ENCODE measurements at regions not wholly inside any gene's neighbourhood (a gene's known extent, or its start where the extent isn't known, plus 50 kb on each side); places are given as distances from the start of the nearest gene placed in this dataset.

DNA sequence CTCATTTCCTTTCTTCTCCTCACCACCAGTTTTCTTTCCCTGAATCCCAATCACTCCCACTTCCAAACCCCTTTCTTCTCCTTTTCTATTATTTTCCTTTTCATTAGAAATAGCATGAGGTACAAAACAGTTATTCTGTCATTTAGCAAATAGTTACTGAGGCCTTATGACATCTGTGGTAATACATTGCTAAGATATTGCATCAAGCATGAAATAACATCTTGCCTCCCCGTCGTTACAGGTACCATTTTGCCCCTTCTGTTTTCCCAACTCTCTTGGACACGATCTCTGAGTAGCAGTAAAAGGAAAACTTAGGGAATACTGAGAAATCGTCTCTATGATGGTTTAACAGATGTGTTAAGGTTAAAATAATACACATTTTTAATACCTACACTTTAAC, 175.8 kb upstream of the SOX5 start:
- Histone ChIP-seq H3K27ac (no peak overlapping the region), H3K9me3 (no peaks in the 10 kb centered on the region), H3K4me1 (no peaks in the 10 kb centered on the region), H3K4me3 (no peak overlapping the region), H3K36me3 (no peaks in the 10 kb centered on the region), H3K27me3 (no peaks in the 10 kb centered on the region)
- TF ChIP-seq POLR2A (IDR thresholded peaks at IDR 0.05) = no peak
- TF ChIP-seq, protein P1, sequence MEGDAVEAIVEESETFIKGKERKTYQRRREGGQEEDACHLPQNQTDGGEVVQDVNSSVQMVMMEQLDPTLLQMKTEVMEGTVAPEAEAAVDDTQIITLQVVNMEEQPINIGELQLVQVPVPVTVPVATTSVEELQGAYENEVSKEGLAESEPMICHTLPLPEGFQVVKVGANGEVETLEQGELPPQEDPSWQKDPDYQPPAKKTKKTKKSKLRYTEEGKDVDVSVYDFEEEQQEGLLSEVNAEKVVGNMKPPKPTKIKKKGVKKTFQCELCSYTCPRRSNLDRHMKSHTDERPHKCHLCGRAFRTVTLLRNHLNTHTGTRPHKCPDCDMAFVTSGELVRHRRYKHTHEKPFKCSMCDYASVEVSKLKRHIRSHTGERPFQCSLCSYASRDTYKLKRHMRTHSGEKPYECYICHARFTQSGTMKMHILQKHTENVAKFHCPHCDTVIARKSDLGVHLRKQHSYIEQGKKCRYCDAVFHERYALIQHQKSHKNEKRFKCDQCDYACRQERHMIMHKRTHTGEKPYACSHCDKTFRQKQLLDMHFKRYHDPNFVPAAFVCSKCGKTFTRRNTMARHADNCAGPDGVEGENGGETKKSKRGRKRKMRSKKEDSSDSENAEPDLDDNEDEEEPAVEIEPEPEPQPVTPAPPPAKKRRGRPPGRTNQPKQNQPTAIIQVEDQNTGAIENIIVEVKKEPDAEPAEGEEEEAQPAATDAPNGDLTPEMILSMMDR (IDR thresholded peaks at IDR 0.05) = no peak
- intact Hi-C loops (cut with DNase I) = no loop called here
- no peak for DNase-seq
- 79 to 85% methylated on average over 4 of the region's 4 CpGs for WGBS, 2 donors

DNA sequence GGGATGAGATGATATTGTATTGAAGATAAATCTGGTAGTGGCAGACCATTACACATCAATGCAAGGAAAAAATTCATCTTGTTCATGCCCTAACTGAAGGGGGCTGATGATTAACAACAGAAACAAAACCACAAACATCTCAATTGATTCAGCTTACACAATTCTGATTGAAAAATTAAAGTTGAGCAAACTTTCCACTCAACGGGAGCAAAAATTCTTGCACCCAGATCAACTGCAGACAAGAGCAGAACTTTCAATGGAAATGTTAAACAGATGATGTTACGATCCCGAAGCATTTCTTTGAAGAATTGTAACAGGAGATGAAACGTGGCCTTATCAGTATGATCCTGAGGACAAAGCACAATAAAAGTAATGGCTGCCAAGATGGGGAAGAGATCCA, 172.4 kb upstream of the SOX5 start:
- H3K4me3 ChIP-seq = no peak overlapping the region
- H3K27me3 ChIP-seq = no peaks in the 10 kb centered on the region
- no peaks in the 10 kb centered on the region for H3K36me3 ChIP-seq
- intact Hi-C loops (cut with DNase I) = no loop called here
- peaks cover 0 to 6% (median 0%) of the 10 kb centered on the region in 3 donors for H3K4me1 ChIP-seq
- no peaks in the 10 kb centered on the region for H3K9me3 ChIP-seq
- DNase-seq = no peak
- no peak overlapping the region for H3K27ac ChIP-seq
- 62 to 75% methylated on average over 4 of the region's 4 CpGs for WGBS, 2 donors
- TF ChIP-seq, protein P1 (IDR thresholded peaks at IDR 0.05) = no peak
- TF ChIP-seq POLR2A (IDR thresholded peaks at IDR 0.05) = no peak

DNA sequence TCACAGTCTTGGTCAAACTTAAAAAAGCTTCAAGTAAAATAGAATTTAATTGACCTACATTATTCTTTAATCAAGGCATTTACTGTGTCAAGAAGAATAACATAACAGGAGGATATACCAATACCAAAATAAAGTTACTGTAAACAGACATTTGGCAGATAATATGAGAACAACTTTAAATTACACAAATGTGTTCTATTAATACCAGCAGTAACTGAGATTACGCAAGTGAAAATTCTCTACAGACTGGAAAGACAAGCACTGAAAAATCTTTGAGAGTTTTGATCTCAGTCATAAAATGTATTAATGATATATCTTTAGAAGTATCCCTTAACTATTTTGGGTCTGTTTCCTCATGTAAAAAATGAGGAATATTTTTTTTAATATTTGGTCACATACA, 169.2 kb upstream of the SOX5 start:
- intact Hi-C loops (cut with DNase I) = loop anchor here (10.0 kb wide), 1 partner anchor 476 kb away; no protein-coding TSS in a partner anchor
- 57 to 74% methylated on average over 1 of the region's 1 CpG for WGBS, 2 donors
- no peak for DNase-seq
- H3K36me3 ChIP-seq = no peaks in the 10 kb centered on the region
- no peaks in the 10 kb centered on the region for H3K27me3 ChIP-seq
- TF ChIP-seq, protein P1 (IDR thresholded peaks at IDR 0.05) = no peak
- TF ChIP-seq POLR2A (IDR thresholded peaks at IDR 0.05) = no peak
- no peaks in the 10 kb centered on the region for H3K9me3 ChIP-seq
- peaks cover 0 to 6% (median 0%) of the 10 kb centered on the region in 3 donors for H3K4me1 ChIP-seq
- no peak overlapping the region for H3K4me3 ChIP-seq
- H3K27ac ChIP-seq = no peak overlapping the region

DNA sequence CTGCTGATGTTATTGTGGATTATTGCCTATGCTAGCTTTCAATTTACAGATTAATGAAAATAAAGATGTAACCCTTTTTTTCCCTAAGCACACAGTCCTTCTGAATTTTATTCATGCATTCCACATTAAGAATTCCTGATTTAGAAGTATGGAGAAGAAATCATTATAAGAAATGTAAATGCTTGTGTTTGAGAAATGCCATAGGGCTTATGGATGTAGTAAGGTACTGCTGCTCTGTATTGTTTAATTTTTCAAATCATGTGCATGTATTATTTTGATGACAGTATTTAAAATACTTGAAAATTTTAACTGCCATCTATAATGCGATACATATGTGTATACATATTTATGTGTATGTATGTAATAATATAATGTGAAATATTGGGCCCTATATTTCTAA, 167.1 kb upstream of the SOX5 start:
- H3K36me3 ChIP-seq = no peaks in the 10 kb centered on the region
- WGBS, 2 donors = 0 to 38% methylated on average over 1 of the region's 1 CpG
- intact Hi-C loops (cut with DNase I) = loop anchor here (10.0 kb wide), 1 partner anchor 478 kb away; no protein-coding TSS in a partner anchor
- H3K27ac ChIP-seq = no peak overlapping the region
- TF ChIP-seq, protein P1 (IDR thresholded peaks at IDR 0.05) = no peak
- no peak for TF ChIP-seq POLR2A (IDR thresholded peaks at IDR 0.05)
- H3K27me3 ChIP-seq = no peaks in the 10 kb centered on the region
- no peaks in the 10 kb centered on the region for H3K9me3 ChIP-seq
- DNase-seq = no peak
- peaks cover 0 to 6% (median 0%) of the 10 kb centered on the region in 3 donors for H3K4me1 ChIP-seq
- H3K4me3 ChIP-seq = no peak overlapping the region

DNA sequence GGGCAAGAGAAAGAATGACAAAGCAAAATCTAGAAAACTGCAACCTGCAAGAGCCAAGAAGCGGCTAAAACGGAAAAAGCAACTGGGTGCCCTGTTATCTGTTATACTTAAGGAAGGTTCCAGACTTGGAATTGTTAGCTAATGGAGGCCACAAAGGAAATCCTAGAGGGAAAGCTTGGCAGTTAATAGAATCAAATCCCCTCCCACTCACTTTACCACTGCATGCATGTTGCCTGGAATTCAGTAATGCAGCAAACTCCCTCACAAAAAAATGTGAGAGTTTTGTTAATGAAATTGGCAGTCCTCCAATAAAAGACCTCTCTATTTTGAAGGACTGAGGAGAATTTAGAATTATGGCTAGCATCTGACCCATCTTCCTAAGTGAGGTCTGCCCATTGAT, 164.2 kb upstream of the SOX5 start:
- 92 to 93% methylated on average over 2 of the region's 2 CpGs for WGBS, 2 donors
- no peak overlapping the region for H3K4me3 ChIP-seq
- TF ChIP-seq POLR2A (IDR thresholded peaks at IDR 0.05) = no peak
- TF ChIP-seq, protein P1 (IDR thresholded peaks at IDR 0.05) = no peak
- no peak overlapping the region for H3K27ac ChIP-seq
- H3K9me3 ChIP-seq = no peaks in the 10 kb centered on the region
- H3K36me3 ChIP-seq = no peaks in the 10 kb centered on the region
- DNase-seq = no peak
- H3K27me3 ChIP-seq = no peaks in the 10 kb centered on the region
- H3K4me1 ChIP-seq = no peaks in the 10 kb centered on the region
- intact Hi-C loops (cut with DNase I) = loop anchor here (10.0 kb wide), 1 partner anchor 481 kb away; no protein-coding TSS in a partner anchor
